ENCODE measurements at regions not wholly inside any gene's neighbourhood (a gene's known extent, or its start where the extent isn't known, plus 50 kb on each side); places are given as distances from the start of the nearest gene placed in this dataset.
"Not testable (repeated sequence)": the region's sequence is repeated elsewhere in the genome, so short reads cannot be mapped to it uniquely, and the experiment has no call there.

- in situ Hi-C loops (cut with MboI; ENCODE audit: low sequenced_read_pairs in 4 of 4), result no loop called here
- intact Hi-C loops (cut with DNase I; ENCODE audit: low total_unique reads), result no loop called here
Observed at GRCh38 chr1:213697192-213697802, 290.5 kb upstream of the PROX1 start.

GRCh38 chr1:213698092-213698702 is 289.6 kb upstream of the PROX1 start:
- H3K4me3 ChIP-seq, result no peak overlapping the region
- intact Hi-C loops (cut with DNase I; ENCODE audit: low total_unique reads), result no loop called here
- in situ Hi-C loops (cut with MboI; ENCODE audit: low sequenced_read_pairs in 4 of 4), result no loop called here
- H3K27me3 ChIP-seq, result no peaks in the 10 kb centered on the region
- H3K9me3 ChIP-seq, result no peaks in the 10 kb centered on the region
- ATAC-seq (no peak), DNase-seq (no peak)
- H3K27ac ChIP-seq, result no peak overlapping the region
- no peaks in the 10 kb centered on the region for H3K4me1 ChIP-seq
- TF ChIP-seq POLR2A (IDR thresholded peaks at IDR 0.05), result no peak
- H3K36me3 ChIP-seq, result no peaks in the 10 kb centered on the region

More at GRCh38 chr1:213697192-213697802, 290.5 kb upstream of the PROX1 start:
- no peak for ATAC-seq
- H3K27ac ChIP-seq, result no peak overlapping the region
- no peak for TF ChIP-seq CTCF (IDR thresholded peaks at IDR 0.05 in 4 of 5, conservative IDR thresholded peaks at IDR 0.05 in 1 of 5)
- TF ChIP-seq POLR2A (IDR thresholded peaks at IDR 0.05), result no peak
- no peaks in the 10 kb centered on the region for H3K4me1 ChIP-seq
- no peaks in the 10 kb centered on the region for H3K27me3 ChIP-seq
- no peak for DNase-seq
- H3K4me3 ChIP-seq, result no peak overlapping the region
- no peaks in the 10 kb centered on the region for H3K9me3 ChIP-seq
- H3K36me3 ChIP-seq, result no peaks in the 10 kb centered on the region

- Histone ChIP-seq H3K27ac (no peak overlapping the region), H3K4me3 (no peak overlapping the region), H3K36me3 (no peaks in the 10 kb centered on the region), H3K9me3 (no peaks in the 10 kb centered on the region), H3K4me1 (no peaks in the 10 kb centered on the region), H3K27me3 (no peaks in the 10 kb centered on the region)
- intact Hi-C loops (cut with DNase I; ENCODE audit: low total_unique reads) (no loop called here), in situ Hi-C loops (cut with MboI; ENCODE audit: low sequenced_read_pairs in 4 of 4) (no loop called here)
- TF ChIP-seq POLR2A (IDR thresholded peaks at IDR 0.05) (no peak), CTCF (IDR thresholded peaks at IDR 0.05 in 4 of 5, conservative IDR thresholded peaks at IDR 0.05 in 1 of 5) (no peak)
- ATAC-seq (no peak), DNase-seq (no peak)
Observed at GRCh38 chr1:213702703-213703102, 285.1 kb upstream of the PROX1 start.

GRCh38 chr1:213704941-213705340 is 282.8 kb upstream of the PROX1 start:
- in situ Hi-C loops (cut with MboI; ENCODE audit: low sequenced_read_pairs in 4 of 4) (no loop called here), intact Hi-C loops (cut with DNase I; ENCODE audit: low total_unique reads) (no loop called here)
- Histone ChIP-seq H3K27me3 (no peaks in the 10 kb centered on the region), H3K9me3 (no peaks in the 10 kb centered on the region), H3K27ac (no peak overlapping the region), H3K36me3 (no peaks in the 10 kb centered on the region), H3K4me3 (no peak overlapping the region), H3K4me1 (no peaks in the 10 kb centered on the region)
- TF ChIP-seq CTCF (IDR thresholded peaks at IDR 0.05 in 4 of 5, conservative IDR thresholded peaks at IDR 0.05 in 1 of 5) (no peak), POLR2A (IDR thresholded peaks at IDR 0.05) (no peak)
- ATAC-seq (no peak), DNase-seq (no peak)

GRCh38 chr1:213711833-213712490 is 275.8 kb upstream of the PROX1 start:
- H3K4me1 ChIP-seq; intact Hi-C loops (cut with DNase I; ENCODE audit: low total_unique reads); H3K4me3 ChIP-seq; ATAC-seq; H3K27ac ChIP-seq; H3K9me3 ChIP-seq; H3K36me3 ChIP-seq; H3K27me3 ChIP-seq; DNase-seq; in situ Hi-C loops (cut with MboI; ENCODE audit: low sequenced_read_pairs in 4 of 4): not testable (repeated sequence)
